HG03432 (cell line): ENCODE measurements at regions not wholly inside any gene's neighbourhood (a gene's known extent, or its start where the extent isn't known, plus 50 kb on each side); places are given as distances from the start of the nearest gene placed in this dataset.

Source experiments
- ATAC-seq: cut with Tn5 transposase; IDR thresholded peaks from one replicate; pipeline ENCODE4 v1.9.1; 2021; ENCODE audit warnings: mild to moderate bottlenecking, moderate library complexity; ENCODE audit not compliant: unreplicated experiment

DNA sequence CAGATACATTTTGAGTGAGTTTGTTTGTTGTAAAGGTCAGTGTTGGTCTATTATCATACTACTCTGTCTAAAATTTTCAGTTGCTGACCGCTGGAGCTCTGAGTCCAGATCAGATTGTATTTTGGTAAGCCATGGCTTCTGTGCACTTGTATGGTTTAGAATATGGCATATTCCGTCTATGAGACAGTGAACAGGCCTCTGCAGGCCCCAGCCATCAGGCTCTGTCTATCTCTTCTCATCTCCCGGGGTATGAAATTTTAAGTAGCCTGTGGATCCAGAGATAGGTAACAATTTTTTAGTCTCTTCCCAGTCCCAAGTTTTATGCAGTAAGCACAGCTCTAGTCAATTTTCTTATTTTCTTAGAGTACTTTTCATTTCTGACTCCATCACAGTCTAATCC, 1929.1 kb upstream of the SEL1L start:
- no peak for ATAC-seq

- ATAC-seq: peak; percentile 78
These were observed 1929.9 kb upstream of the SEL1L start for GRCh38 chr14:83463500-83464098.

DNA sequence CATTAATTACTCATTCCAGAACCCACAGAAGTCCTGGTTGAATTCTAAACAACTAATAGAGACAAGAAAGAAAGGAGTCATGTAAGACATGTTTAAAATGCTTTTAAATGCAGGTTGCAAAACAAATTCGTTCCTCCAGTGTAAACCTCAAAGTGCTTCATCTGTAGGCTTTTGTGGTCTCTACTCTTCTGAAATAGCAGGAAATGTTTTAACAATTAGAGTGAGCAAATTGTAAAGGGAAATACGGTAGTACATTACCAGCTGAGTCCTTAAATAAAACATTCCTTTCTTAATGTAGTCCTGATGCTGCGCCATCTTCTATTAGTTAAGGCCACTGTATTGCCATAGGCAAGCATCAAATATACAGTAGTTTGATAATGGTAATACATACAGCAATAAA, 1934.2 kb upstream of the SEL1L start:
- ATAC-seq: no peak

DNA sequence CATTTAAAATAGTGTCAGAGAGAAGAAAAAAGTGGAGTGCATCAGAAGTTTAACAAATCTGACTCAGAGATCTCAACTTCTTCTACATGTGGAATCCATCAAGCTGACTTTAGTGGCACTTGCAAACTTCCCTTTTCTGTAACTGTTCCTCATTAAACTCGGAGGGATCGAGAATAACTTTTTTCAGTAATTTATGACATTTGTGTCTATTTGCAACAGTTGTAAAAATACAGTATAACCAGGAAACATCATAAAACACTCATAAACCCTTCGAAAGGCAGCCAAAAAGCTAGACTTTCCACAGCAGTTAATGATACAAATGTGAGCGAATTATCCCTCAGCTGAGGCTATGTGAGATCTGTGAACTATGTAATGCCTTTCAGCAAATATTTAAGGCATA, 1936.8 kb upstream of the SEL1L start:
- no peak for ATAC-seq

DNA sequence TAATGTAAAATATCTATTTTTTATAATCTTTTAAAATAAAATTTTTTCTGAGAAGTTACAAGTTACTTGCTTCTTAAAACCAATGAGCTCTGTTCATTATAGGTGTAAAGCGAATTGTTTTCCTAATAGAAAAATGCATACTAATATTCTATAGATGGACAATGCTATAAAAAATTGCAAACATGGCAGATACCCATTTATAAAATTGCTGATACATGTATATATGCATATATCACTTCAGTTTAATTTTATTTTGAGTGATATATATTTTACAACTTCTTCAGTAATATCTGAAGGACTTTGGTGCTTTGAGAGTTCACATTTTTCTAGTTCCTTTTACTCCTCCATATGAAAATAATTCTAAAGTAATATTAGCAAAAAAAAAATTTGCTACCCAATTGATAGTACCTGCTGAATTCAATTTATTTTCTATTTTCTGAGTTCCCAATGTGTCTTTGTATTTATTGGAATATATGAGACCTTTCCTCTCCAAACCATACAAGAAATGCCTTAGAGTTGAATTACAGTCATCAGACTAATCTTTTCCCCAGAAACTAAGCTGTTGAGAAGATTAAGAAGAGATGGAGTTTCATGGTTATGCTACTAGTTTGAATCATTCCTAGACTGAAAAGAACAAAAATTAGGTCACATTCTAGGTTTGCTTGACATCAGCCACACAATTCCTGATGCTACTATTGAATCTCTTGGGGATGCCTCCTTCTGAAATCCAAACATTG, 1937.5 kb upstream of the SEL1L start:
- ATAC-seq: no peak

GRCh38 chr14:83473416-83474235, 1940.0 kb upstream of the SEL1L start:
- no peak for ATAC-seq

DNA sequence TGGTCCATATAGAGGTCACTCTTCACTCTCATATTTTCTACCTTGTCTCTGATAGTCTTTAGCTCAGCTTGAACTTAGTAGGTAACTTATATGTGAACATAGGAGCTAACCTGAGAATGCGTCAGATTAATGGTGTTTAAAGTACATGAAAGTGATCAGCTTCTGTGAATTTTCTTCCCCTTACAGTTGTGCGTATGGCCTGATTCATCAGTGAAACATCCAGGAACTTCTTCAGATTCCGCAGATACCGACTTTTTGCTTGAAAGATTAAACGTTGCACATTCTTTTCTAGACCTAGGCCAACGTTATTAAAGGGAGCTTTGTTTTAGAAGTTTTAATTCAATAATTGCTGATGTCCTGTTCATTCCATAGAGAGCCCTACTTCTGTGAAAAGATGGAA, 1945.1 kb upstream of the SEL1L start:
- no peak for ATAC-seq

DNA sequence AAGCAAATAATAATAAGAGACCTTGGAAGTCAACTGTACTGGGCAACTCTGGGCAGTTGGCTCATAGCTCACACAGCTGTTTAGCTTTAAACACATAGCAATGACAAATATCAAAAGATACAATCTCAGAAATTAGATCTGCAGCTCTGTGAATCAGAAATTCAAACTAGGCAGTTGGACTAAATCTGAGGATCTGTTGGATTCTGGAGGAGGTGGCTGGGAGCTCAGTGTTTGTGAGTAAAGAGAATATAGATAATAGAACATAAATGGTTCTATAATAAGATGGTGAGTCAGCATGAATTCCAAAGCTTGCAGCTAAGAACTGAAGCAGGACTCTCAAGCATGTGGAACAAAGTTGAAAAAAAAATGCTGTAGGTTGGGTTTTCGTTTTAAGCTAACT, 1949.4 kb upstream of the SEL1L start:
- no peak for ATAC-seq

- ATAC-seq: no peak
These were observed 1951.9 kb upstream of the SEL1L start for GRCh38 chr14:83485591-83485990.

GRCh38 chr14:83491091-83491490, 1957.4 kb upstream of the SEL1L start:
- no peak for ATAC-seq

DNA sequence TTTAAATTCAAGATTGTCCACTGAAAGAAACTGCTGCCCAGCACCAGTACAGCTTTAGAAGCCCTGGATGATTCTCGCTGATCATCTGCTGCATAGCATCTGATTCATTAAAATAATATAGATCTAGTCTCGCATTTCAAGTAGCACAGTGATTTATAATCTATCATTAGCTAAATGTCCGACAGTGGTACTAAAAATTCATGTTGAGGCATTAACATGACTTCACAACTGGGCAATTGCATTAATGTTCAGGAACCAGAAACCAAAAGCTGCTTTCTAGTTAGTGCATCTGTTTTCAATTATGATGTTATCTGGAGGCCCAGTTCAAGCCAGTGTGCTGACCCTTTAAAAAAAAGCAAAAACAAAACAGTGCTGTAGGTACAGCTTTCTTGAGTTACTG, 1987.2 kb upstream of the SEL1L start:
- ATAC-seq: no peak

DNA sequence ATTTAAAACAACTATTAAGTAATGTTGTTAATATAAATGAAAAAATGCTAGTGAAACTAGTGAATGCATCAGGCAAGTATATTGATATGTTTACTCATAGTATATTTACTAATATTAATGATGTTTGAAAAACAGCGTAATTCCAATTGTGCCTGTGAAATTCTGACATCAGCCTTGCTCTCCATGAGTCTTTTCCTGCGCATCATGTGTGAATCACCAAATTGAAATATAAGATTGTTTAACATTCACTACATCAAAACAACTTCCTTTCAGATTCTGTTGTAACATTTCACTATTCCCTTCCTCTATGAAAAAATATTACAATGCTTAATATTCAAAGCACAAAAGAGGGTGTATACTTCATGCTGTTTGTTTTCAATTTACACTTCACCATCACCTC, 1995.9 kb upstream of the SEL1L start:
- ATAC-seq: no peak

- no peak for ATAC-seq
These were observed 1996.2 kb upstream of the FLRT2 start for GRCh38 chr14:83533734-83534133.

- no peak for ATAC-seq
These were observed 1994.9 kb upstream of the FLRT2 start for GRCh38 chr14:83534995-83535394.

- ATAC-seq: no peak
These were observed 1994.5 kb upstream of the FLRT2 start for GRCh38 chr14:83535444-83535843.

GRCh38 chr14:83541147-83541546, 1988.8 kb upstream of the FLRT2 start:
- ATAC-seq: no peak

DNA sequence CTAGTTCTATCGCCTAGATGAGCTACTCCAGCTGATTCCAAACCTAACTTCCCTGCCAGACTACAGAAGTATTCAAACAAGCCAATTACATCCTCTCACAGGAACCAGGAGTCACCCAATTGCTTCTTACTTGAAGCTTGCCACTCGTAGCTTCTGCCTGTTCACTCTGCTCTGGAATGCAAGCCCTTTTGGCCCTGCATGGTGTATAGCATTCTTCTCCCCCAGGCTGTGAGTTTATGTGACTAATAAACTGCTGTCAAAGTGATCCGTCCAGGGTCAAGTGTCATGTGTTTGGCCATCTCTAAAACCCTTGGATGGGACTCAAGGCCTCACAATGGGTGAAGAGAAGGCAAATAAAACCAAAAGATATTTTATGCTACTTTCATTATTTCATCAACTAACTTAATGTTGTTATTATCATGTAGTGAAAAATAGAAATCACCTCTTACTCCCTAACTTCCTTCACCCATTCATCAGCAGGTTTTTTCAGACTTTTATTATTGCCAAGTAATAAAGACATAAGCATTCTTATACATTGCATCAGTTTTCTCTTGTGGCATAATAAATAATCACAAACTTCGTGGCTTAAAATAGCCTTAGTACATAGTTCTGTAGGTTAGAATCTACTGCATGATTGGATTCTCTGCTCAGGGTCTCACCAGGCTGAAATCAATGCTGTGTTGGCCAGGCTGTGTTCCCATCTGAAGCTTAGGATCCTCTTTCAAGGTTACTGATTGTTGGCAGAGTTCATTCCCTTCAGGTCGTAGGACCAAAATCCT, 1981.7 kb upstream of the FLRT2 start:
- ATAC-seq: no peak

GRCh38 chr14:83556065-83556464, 1973.9 kb upstream of the FLRT2 start:
- no peak for ATAC-seq

DNA sequence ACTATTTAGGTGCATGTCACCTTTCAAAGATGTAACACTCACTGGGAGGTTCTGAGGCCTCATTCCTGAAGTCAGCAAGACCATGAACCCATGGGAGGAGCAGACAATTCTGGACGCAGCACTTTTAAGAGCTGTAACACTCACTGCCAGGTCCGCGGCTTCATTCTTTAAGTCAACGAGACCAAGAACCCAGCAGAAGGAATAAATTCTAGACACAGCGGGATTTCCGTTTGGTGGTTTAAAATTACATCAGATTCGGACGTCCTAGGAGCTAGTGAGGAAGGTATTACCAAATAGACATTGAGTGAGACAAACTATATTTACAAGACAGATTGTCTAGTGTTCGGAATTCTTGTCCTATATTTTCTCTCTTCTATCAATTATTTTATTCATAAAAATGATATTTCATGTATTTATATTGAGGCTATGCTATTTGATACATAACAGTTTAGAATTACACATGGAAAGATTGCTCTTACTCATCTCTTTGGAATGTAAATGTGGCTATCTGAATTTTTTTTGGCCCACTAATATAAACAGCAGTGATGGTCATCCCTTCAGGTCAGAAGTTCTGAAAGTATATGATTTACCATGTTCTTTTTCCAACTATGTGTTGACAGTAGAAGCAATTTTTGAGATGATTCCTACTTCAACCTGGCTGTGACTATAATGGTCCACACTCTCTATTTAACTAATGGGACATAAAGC, 1973.0 kb upstream of the FLRT2 start:
- no peak for ATAC-seq

- ATAC-seq: no peak
These were observed 1971.0 kb upstream of the FLRT2 start for GRCh38 chr14:83558946-83559345.

- no peak for ATAC-seq
These were observed 1970.2 kb upstream of the FLRT2 start for GRCh38 chr14:83559721-83560120.
